ENCODE measurements at regions not wholly inside any gene's neighbourhood (a gene's known extent, or its start where the extent isn't known, plus 50 kb on each side); places are given as distances from the start of the nearest gene placed in this dataset.

- no peak for DNase-seq
Observed at GRCh38 chr4:31125061-31125460, 404.9 kb downstream of the PCDH7 start.

GRCh38 chr4:31125496-31125895, 405.3 kb downstream of the PCDH7 start:
- DNase-seq = no peak

- peak; percentile 59 for DNase-seq
Observed at GRCh38 chr4:31126881-31127398, 406.8 kb downstream of the PCDH7 start.

- DNase-seq = no peak
Observed at GRCh38 chr4:31130930-31131329, 410.8 kb downstream of the PCDH7 start.

GRCh38 chr4:31134720-31135119, 414.6 kb downstream of the PCDH7 start:
- DNase-seq = no peak

- no peak for DNase-seq
Observed at GRCh38 chr4:31139767-31140166, 419.6 kb downstream of the PCDH7 start.

- no peak for DNase-seq
Observed at GRCh38 chr4:31141095-31141831, 421.1 kb downstream of the PCDH7 start.

- no peak for DNase-seq
Observed at GRCh38 chr4:31141832-31142142, 421.6 kb downstream of the PCDH7 start.

GRCh38 chr4:31146366-31146765, 426.2 kb downstream of the PCDH7 start:
- no peak for DNase-seq

- DNase-seq = no peak
Observed at GRCh38 chr4:31148990-31149389, 428.8 kb downstream of the PCDH7 start.

GRCh38 chr4:31156221-31156620, 436.1 kb downstream of the PCDH7 start:
- DNase-seq = peak; percentile 24

GRCh38 chr4:31160146-31160545, 440.0 kb downstream of the PCDH7 start:
- DNase-seq = no peak

GRCh38 chr4:31169846-31170245, 449.7 kb downstream of the PCDH7 start:
- no peak for DNase-seq

- no peak for DNase-seq
Observed at GRCh38 chr4:31171362-31171761, 451.2 kb downstream of the PCDH7 start.

GRCh38 chr4:31175242-31175910, 455.2 kb downstream of the PCDH7 start:
- no peak for DNase-seq

- no peak for DNase-seq
Observed at GRCh38 chr4:31183256-31183655, 463.1 kb downstream of the PCDH7 start.

GRCh38 chr4:31185014-31185585, 464.9 kb downstream of the PCDH7 start:
- DNase-seq = no peak

- DNase-seq = no peak
Observed at GRCh38 chr4:31187979-31188378, 467.8 kb downstream of the PCDH7 start.

- no peak for DNase-seq
Observed at GRCh38 chr4:31189938-31190337, 469.8 kb downstream of the PCDH7 start.

GRCh38 chr4:31190671-31191070, 470.5 kb downstream of the PCDH7 start:
- no peak for DNase-seq

- DNase-seq = no peak
Observed at GRCh38 chr4:31192341-31192740, 472.2 kb downstream of the PCDH7 start.

GRCh38 chr4:31193521-31193920, 473.4 kb downstream of the PCDH7 start:
- DNase-seq = peak; percentile 50

- DNase-seq = no peak
Observed at GRCh38 chr4:31194823-31195222, 474.7 kb downstream of the PCDH7 start.

- no peak for DNase-seq
Observed at GRCh38 chr4:31199644-31200043, 479.5 kb downstream of the PCDH7 start.
